Trophoblast cell (in vitro differentiated cells and primary cell): ENCODE measurements at regions not wholly inside any gene's neighbourhood (a gene's known extent, or its start where the extent isn't known, plus 50 kb on each side); places are given as distances from the start of the nearest gene placed in this dataset.
A peak's percentile ranks its signal among the peaks of the same experiment; 100 is the strongest.

Experiments used
- DNase-seq, 2 donors: peaks; one replicate each; pipeline ENCODE4 v3.0.0-alpha.2; 2016
- H2AFZ ChIP-seq: 2 replicates; pipeline ENCODE4 v1.6.1; 2013; ENCODE audit warnings: low read length, moderate library complexity, mild to moderate bottlenecking; ENCODE audit not compliant: insufficient read depth, poor library complexity
- H2AK5ac ChIP-seq: 2 replicates; pipeline ENCODE4 v1.6.1; 2013; ENCODE audit warnings: mild to moderate bottlenecking, low read length
- H2BK120ac ChIP-seq: 2 replicates; pipeline ENCODE4 v1.6.1; 2013; ENCODE audit warnings: low read length, mild to moderate bottlenecking, moderate library complexity; ENCODE audit not compliant: insufficient read depth, poor library complexity
- H2BK12ac ChIP-seq: 2 replicates; pipeline ENCODE4 v1.6.1; 2013; ENCODE audit warnings: mild to moderate bottlenecking, low read length, moderate library complexity
- H2BK5ac ChIP-seq: 2 replicates; pipeline ENCODE4 v1.6.1; 2013; ENCODE audit warnings: low read length, low read depth, moderate library complexity, mild to moderate bottlenecking; ENCODE audit not compliant: poor library complexity
- H3K14ac ChIP-seq: 2 replicates; pipeline ENCODE4 v1.6.1; 2013; ENCODE audit warnings: mild to moderate bottlenecking, low read length
- H3K18ac ChIP-seq: 2 replicates; pipeline ENCODE4 v1.6.1; 2013; ENCODE audit warnings: mild to moderate bottlenecking, low read length
- H3K23ac ChIP-seq: 2 replicates; pipeline ENCODE4 v1.6.1; 2013; ENCODE audit warnings: low read length
- H3K27ac ChIP-seq: 2 replicates; pipeline ENCODE4 v1.5.1; 2013; ENCODE audit warnings: low read depth, mild to moderate bottlenecking, inconsistent platforms, low read length, moderate library complexity
- H3K27me3 ChIP-seq: 2 replicates; pipeline ENCODE4 v1.6.1; 2013; ENCODE audit warnings: inconsistent platforms, mild to moderate bottlenecking, low read length, moderate library complexity; ENCODE audit not compliant: insufficient read depth
- H3K36me3 ChIP-seq, 2 experiments: 1 replicate in 1 of 2; 2 replicates in 1 of 2; pipeline ENCODE4 v1.6.1; 2013; ENCODE audit warnings: low read length in 2 of 2, mild to moderate bottlenecking in 2 of 2, moderate library complexity in 1 of 2; ENCODE audit not compliant: insufficient read depth in 2 of 2, control insufficient read depth in 1 of 2
- H3K4ac ChIP-seq: 2 replicates; pipeline ENCODE4 v1.6.1; 2013; ENCODE audit warnings: low read depth, mild to moderate bottlenecking, low read length, moderate library complexity
- H3K4me1 ChIP-seq, 2 experiments: 1 replicate in 1 of 2; 2 replicates in 1 of 2; pipeline ENCODE4 v1.6.1; 2013; ENCODE audit warnings: low read length in 2 of 2, mild to moderate bottlenecking in 2 of 2, moderate library complexity in 1 of 2; ENCODE audit not compliant: insufficient read depth in 2 of 2, control insufficient read depth in 1 of 2
- H3K4me2 ChIP-seq: 2 replicates; pipeline ENCODE4 v1.6.1; 2013; ENCODE audit warnings: inconsistent platforms, mild to moderate bottlenecking, low read length, moderate library complexity
- H3K4me3 ChIP-seq: 2 replicates; pipeline ENCODE4 v1.5.1; 2013; ENCODE audit warnings: mild to moderate bottlenecking, low read depth, low read length, inconsistent platforms
- H3K79me1 ChIP-seq: one replicate; pipeline ENCODE4 v1.6.1; 2013; ENCODE audit warnings: low read length
- H3K79me2 ChIP-seq: 2 replicates; pipeline ENCODE4 v1.6.1; 2013; ENCODE audit warnings: low read length, mild to moderate bottlenecking; ENCODE audit not compliant: control insufficient read depth, insufficient read depth, poor library complexity
- H3K9ac ChIP-seq: 2 replicates; pipeline ENCODE4 v1.6.1; 2013; ENCODE audit warnings: mild to moderate bottlenecking, low read length
- H3K9me3 ChIP-seq: 2 replicates; pipeline ENCODE4 v1.6.1; 2013; ENCODE audit warnings: low read depth, mild to moderate bottlenecking, control low read depth, inconsistent platforms, low read length; ENCODE audit not compliant: insufficient read depth
- H4K12ac ChIP-seq: 2 replicates; pipeline ENCODE4 v1.6.1; 2013; ENCODE audit warnings: low read depth, mild to moderate bottlenecking, low read length, moderate library complexity
- H4K8ac ChIP-seq: 2 replicates; pipeline ENCODE4 v1.6.1; 2013; ENCODE audit warnings: low read depth, mild to moderate bottlenecking, low read length, moderate library complexity
- H4K91ac ChIP-seq: one replicate; pipeline ENCODE4 v1.6.1; 2013; ENCODE audit warnings: low read depth, mild to moderate bottlenecking, low read length, moderate library complexity
- WGBS: extraction: QIAGEN DNeasy Blood & Tissue Kit; methylation state at CpG from one replicate; pipeline ENCODE4 v1.1.7; 2013; ENCODE audit warnings: missing lambda C conversion rate; ENCODE audit not compliant: insufficient read length, insufficient coverage; ENCODE audit errors: extremely low coverage; 5-methylcytosine and 5-hydroxymethylcytosine counted together

- Histone ChIP-seq H4K8ac (no peak overlapping the region), H3K36me3 (no peaks in the 10 kb centered on the region), H2AFZ (no peak overlapping the region), H2BK120ac (no peak overlapping the region), H3K27ac (no peak overlapping the region), H3K14ac (no peak overlapping the region), H2BK5ac (no peak overlapping the region), H3K27me3 (no peaks in the 10 kb centered on the region), H3K18ac (no peak overlapping the region), H2AK5ac (no peak overlapping the region), H3K4ac (no peak overlapping the region), H4K91ac (no peak overlapping the region), H3K4me2 (no peak overlapping the region), H4K12ac (no peak overlapping the region), H3K9ac (no peak overlapping the region), H3K79me1 (no peaks in the 10 kb centered on the region), H3K79me2 (no peaks in the 10 kb centered on the region), H3K4me3 (no peak overlapping the region), H3K9me3 (peaks cover 2% of the 10 kb centered on the region), H3K23ac (no peak overlapping the region), H2BK12ac (no peak overlapping the region), H3K4me1 (peaks cover 8 to 11% of the 10 kb centered on the region in 2 experiments)
- no peak for DNase-seq
- WGBS, result no CpG with 5 or more reads among the region's 5 CpGs
Measured at GRCh38 chr15:69652751-69653305, 200.2 kb downstream of the RPLP1 start.

DNA sequence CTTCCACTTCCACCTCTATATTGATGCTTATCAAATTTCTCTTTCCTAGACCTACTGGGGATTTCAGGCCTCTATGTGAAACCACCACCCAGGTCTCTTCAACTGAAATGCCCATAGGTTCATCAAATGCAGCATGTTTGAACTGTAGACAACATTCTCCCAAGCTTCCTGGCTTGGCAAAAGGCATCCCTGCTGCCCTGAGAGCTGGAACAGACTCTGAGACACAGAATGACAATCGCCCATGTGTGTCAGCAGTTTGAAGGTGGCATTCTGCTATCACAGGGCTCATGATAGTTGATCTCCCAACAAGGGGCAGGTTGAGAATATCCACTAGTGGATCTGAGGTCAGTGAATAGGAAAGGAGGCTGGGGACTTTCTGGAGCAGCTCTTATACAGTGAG is 200.7 kb downstream of the RPLP1 start:
- Histone ChIP-seq H4K8ac (no peak overlapping the region), H3K27me3 (no peaks in the 10 kb centered on the region), H3K18ac (no peak overlapping the region), H3K79me1 (no peaks in the 10 kb centered on the region), H3K9me3 (peaks cover 2% of the 10 kb centered on the region), H2BK12ac (no peak overlapping the region), H3K79me2 (no peaks in the 10 kb centered on the region), H3K14ac (no peak overlapping the region), H3K23ac (no peak overlapping the region), H2AK5ac (no peak overlapping the region), H2BK120ac (no peak overlapping the region), H3K4me3 (no peak overlapping the region), H3K4me2 (no peak overlapping the region), H4K12ac (no peak overlapping the region), H3K4me1 (peaks cover 8% of the 10 kb centered on the region in 2 experiments), H3K27ac (no peak overlapping the region), H4K91ac (no peak overlapping the region), H3K36me3 (no peaks in the 10 kb centered on the region), H3K9ac (no peak overlapping the region), H2BK5ac (no peak overlapping the region), H3K4ac (no peak overlapping the region), H2AFZ (no peak overlapping the region)
- WGBS, result no CpG with 5 or more reads among the region's 1 CpG
- DNase-seq, result no peak

- Histone ChIP-seq H3K4me3 (no peak overlapping the region), H3K18ac (no peak overlapping the region), H3K9ac (no peak overlapping the region), H2BK120ac (no peak overlapping the region), H2BK12ac (no peak overlapping the region), H3K27me3 (no peaks in the 10 kb centered on the region), H3K23ac (no peak overlapping the region), H3K9me3 (peaks cover 2% of the 10 kb centered on the region), H4K91ac (no peak overlapping the region), H2AK5ac (no peak overlapping the region), H3K79me2 (no peaks in the 10 kb centered on the region), H3K79me1 (no peaks in the 10 kb centered on the region), H3K27ac (no peak overlapping the region), H2BK5ac (no peak overlapping the region), H3K4me1 (peaks cover 7% of the 10 kb centered on the region in 2 experiments), H4K12ac (no peak overlapping the region), H4K8ac (no peak overlapping the region), H3K36me3 (no peaks in the 10 kb centered on the region), H3K4ac (no peak overlapping the region), H3K4me2 (no peak overlapping the region), H2AFZ (no peak overlapping the region), H3K14ac (no peak overlapping the region)
- no peak for DNase-seq
- WGBS, result no CpG with 5 or more reads among the region's 2 CpGs
Measured at GRCh38 chr15:69653846-69654245, 201.2 kb downstream of the RPLP1 start.

GRCh38 chr15:69656271-69657030 is 203.8 kb downstream of the RPLP1 start:
- no CpG with 5 or more reads among the region's 10 CpGs for WGBS
- no peak overlapping the region for H4K91ac ChIP-seq
- no peak overlapping the region for H3K23ac ChIP-seq

More at GRCh38 chr15:69656271-69657030, 203.8 kb downstream of the RPLP1 start:
- Histone ChIP-seq H3K27ac (no peak overlapping the region), H3K79me2 (no peaks in the 10 kb centered on the region), H2BK12ac (no peak overlapping the region), H4K8ac (no peak overlapping the region), H3K4ac (no peak overlapping the region), H2BK120ac (no peak overlapping the region), H3K4me2 (no peak overlapping the region), H3K9me3 (peaks cover 2% of the 10 kb centered on the region), H2AK5ac (no peak overlapping the region), H3K18ac (no peak overlapping the region), H2BK5ac (no peak overlapping the region), H3K9ac (no peak overlapping the region), H4K12ac (no peak overlapping the region), H3K4me1 (no peaks in the 10 kb centered on the region), H3K14ac (no peak overlapping the region), H3K79me1 (no peaks in the 10 kb centered on the region), H3K4me3 (no peak overlapping the region), H3K36me3 (no peaks in the 10 kb centered on the region), H3K27me3 (no peaks in the 10 kb centered on the region), H2AFZ (no peak overlapping the region)
- DNase-seq, result peak; percentile 16 to 61
